GM13977 (cell line): ENCODE measurements at regions not wholly inside any gene's neighbourhood (a gene's known extent, or its start where the extent isn't known, plus 50 kb on each side); places are given as distances from the start of the nearest gene placed in this dataset.

Source experiments
- DNase-seq: peaks from one replicate; pipeline ENCODE4 v3.0.0; 2012; ENCODE audit warnings: low spot score
- CTCF ChIP-seq: IDR thresholded peaks from 2 replicates; pipeline ENCODE4 v1.5.1; 2012; ENCODE audit warnings: mild to moderate bottlenecking, control low read depth; ENCODE audit not compliant: insufficient read depth; ENCODE audit errors: extremely low read depth, missing control alignments
- in situ Hi-C: fragments of 300-500 bp; cut with MboI; formaldehyde crosslinking; loops from one replicate; pipeline ENCODE4 v1.12.0; 2022; ENCODE audit warnings: low sequenced_read_pairs, low pct_unique_long_range_greater_than_20kb, mixed read lengths, inconsistent platforms; ENCODE audit not compliant: unreplicated experiment

GRCh38 chr4:62262676-62263075, 1062.5 kb downstream of the ADGRL3 start:
- in situ Hi-C loops, result no loop called here
- DNase-seq, result no peak
- no peak for TF ChIP-seq CTCF

- TF ChIP-seq CTCF, result no peak
- in situ Hi-C loops, result no loop called here
- DNase-seq, result no peak
Observed at GRCh38 chr4:62260254-62260653, 1060.1 kb downstream of the ADGRL3 start.

GRCh38 chr4:62256479-62256878, 1056.4 kb downstream of the ADGRL3 start:
- TF ChIP-seq CTCF, result no peak
- in situ Hi-C loops, result no loop called here
- DNase-seq, result no peak

GRCh38 chr4:62252728-62253127, 1052.6 kb downstream of the ADGRL3 start:
- in situ Hi-C loops, result no loop called here
- no peak for TF ChIP-seq CTCF

GRCh38 chr4:62250100-62250499, 1050.0 kb downstream of the ADGRL3 start:
- DNase-seq, result no peak
- TF ChIP-seq CTCF, result no peak
- in situ Hi-C loops, result no loop called here

More at GRCh38 chr4:62252728-62253127, 1052.6 kb downstream of the ADGRL3 start:
- DNase-seq, result no peak

- no peak for DNase-seq
- in situ Hi-C loops, result no loop called here
- TF ChIP-seq CTCF, result no peak
Observed at GRCh38 chr4:62243895-62244294, 1043.8 kb downstream of the ADGRL3 start.

- DNase-seq, result no peak
- in situ Hi-C loops, result no loop called here
- no peak for TF ChIP-seq CTCF
Observed at GRCh38 chr4:62235911-62236310, 1035.8 kb downstream of the ADGRL3 start.
